Caco-2 (cell line): ENCODE measurements at regions not wholly inside any gene's neighbourhood (a gene's known extent, or its start where the extent isn't known, plus 50 kb on each side); places are given as distances from the start of the nearest gene placed in this dataset.

Experiments
- BruUV-seq: library from RNA; stranded (reverse); fragments of 400-500 nt; replicated peaks from 2 replicates; lab custom pipeline; 2021; lab: Mats Ljungman, UMichigan
- CTCF ChIA-PET: fragments of 300-600 bp; sonication (Branson Sonifier 250); formaldehyde crosslinking; loops from one replicate; lab custom pipeline; 2022; ENCODE audit warnings: antibody characterized with exemption; lab: Charles Lee
- POLR2A ChIA-PET: fragments of 300-600 bp; sonication (Branson Sonifier 250); formaldehyde crosslinking; loops from one replicate; lab custom pipeline; 2022; ENCODE audit warnings: antibody characterized with exemption; lab: Charles Lee
- DNase-seq, 2 experiments: peaks; one replicate each; pipeline versions ENCODE4 v3.0.0 to v3.0.0-alpha.2; 2020 to 2022
- H3K27me3 ChIP-seq: replicated peaks from 2 replicates; pipeline ENCODE4 v1.6.0; 2011; ENCODE audit warnings: low read length; ENCODE audit not compliant: control insufficient read depth, insufficient read depth
- H3K36me3 ChIP-seq: 2 replicates; pipeline ENCODE4 v1.5.1; 2011; ENCODE audit warnings: low read length; ENCODE audit not compliant: control insufficient read depth, insufficient read depth
- H3K4me1 ChIP-seq: fragments of 250-450 bp; sonication (Bioruptor Pico); 2 replicates; pipeline ENCODE4 v1.5.1; 2020; ENCODE audit warnings: mild to moderate bottlenecking
- H3K4me3 ChIP-seq: 2 replicates; pipeline ENCODE4 v1.5.1; 2011; ENCODE audit warnings: low read depth, mild to moderate bottlenecking, control low read depth, low read length
- H3K9me3 ChIP-seq: fragments of 250-450 bp; sonication (Bioruptor Pico); 2 replicates; pipeline ENCODE4 v1.5.1; 2020; ENCODE audit warnings: mild to moderate bottlenecking, moderate library complexity
- H3K27ac Mint-ChIP-seq: one replicate; pipeline ENCODE4 v1.8.0; 2022; ENCODE audit warnings: mixed read lengths; ENCODE audit not compliant: unreplicated experiment
- H3K27me3 Mint-ChIP-seq: one replicate; pipeline ENCODE4 v1.8.0; 2022; ENCODE audit warnings: mixed read lengths; ENCODE audit not compliant: insufficient read depth, unreplicated experiment
- H3K36me3 Mint-ChIP-seq: one replicate; pipeline ENCODE4 v1.8.0; 2022; ENCODE audit warnings: mild to moderate bottlenecking, mixed read lengths; ENCODE audit not compliant: insufficient read depth, unreplicated experiment
- H3K4me1 Mint-ChIP-seq: one replicate; pipeline ENCODE4 v1.8.0; 2022; ENCODE audit warnings: low read depth, mixed read lengths; ENCODE audit not compliant: unreplicated experiment
- H3K4me3 Mint-ChIP-seq: one replicate; pipeline ENCODE4 v1.8.0; 2022; ENCODE audit warnings: mild to moderate bottlenecking, moderate library complexity, mixed read lengths; ENCODE audit not compliant: unreplicated experiment
- H3K9me3 Mint-ChIP-seq: one replicate; pipeline ENCODE4 v1.8.0; 2022; ENCODE audit warnings: mixed read lengths; ENCODE audit not compliant: unreplicated experiment
- intact Hi-C: fragments of 100-400 bp; cut with micrococcal nuclease; formaldehyde crosslinking; loops from one replicate; pipeline ENCODE4 v1.10.0; 2022; ENCODE audit not compliant: unreplicated experiment
- TF ChIP-seq, protein P1 (sequence below), 2 experiments: fragments of 200-600 bp in 1 of 2; IDR thresholded peaks; 1 replicate in 1 of 2; 2 replicates in 1 of 2; pipeline versions ENCODE4 v1.5.1 to v1.8.0; 2011 to 2022; ENCODE audit warnings: antibody characterized with exemption in 1 of 2, control low read depth in 1 of 2, inconsistent platforms in 1 of 2, low read depth in 1 of 2, low read length in 1 of 2, mild to moderate bottlenecking in 1 of 2, moderate library complexity in 1 of 2; ENCODE audit not compliant: insufficient read depth in 1 of 2, severe bottlenecking in 1 of 2, unreplicated experiment in 1 of 2

DNA sequence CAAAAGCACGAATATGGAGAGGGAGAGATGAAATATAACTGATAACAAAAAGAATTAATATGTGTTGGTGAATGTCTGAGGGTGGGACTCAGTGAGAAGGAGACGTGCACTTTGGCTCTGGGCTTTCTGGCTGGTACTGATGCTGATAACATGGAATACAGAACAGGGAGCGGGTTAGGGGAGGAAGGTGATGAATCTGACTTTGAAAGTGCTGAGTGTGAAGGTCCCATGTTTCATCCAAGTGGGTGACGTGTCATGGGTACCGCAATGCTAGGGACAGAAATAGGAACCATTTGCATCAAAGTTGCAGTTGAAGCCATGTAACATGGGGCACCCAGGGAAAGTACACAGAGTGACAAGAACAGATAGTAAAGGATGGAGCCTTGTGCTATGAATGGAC lies 236.6 kb upstream of the MYO3A start:
- TF ChIP-seq, protein P1, sequence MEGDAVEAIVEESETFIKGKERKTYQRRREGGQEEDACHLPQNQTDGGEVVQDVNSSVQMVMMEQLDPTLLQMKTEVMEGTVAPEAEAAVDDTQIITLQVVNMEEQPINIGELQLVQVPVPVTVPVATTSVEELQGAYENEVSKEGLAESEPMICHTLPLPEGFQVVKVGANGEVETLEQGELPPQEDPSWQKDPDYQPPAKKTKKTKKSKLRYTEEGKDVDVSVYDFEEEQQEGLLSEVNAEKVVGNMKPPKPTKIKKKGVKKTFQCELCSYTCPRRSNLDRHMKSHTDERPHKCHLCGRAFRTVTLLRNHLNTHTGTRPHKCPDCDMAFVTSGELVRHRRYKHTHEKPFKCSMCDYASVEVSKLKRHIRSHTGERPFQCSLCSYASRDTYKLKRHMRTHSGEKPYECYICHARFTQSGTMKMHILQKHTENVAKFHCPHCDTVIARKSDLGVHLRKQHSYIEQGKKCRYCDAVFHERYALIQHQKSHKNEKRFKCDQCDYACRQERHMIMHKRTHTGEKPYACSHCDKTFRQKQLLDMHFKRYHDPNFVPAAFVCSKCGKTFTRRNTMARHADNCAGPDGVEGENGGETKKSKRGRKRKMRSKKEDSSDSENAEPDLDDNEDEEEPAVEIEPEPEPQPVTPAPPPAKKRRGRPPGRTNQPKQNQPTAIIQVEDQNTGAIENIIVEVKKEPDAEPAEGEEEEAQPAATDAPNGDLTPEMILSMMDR (IDR thresholded peaks at IDR 0.05; ENCODE audit: insufficient read depth in 1 of 2, low read depth in 1 of 2, low read length in 1 of 2, severe bottlenecking in 1 of 2, unreplicated experiment in 1 of 2): no peak
- peaks cover 9% of the 10 kb centered on the region for H3K27me3 Mint-ChIP-seq

DNA sequence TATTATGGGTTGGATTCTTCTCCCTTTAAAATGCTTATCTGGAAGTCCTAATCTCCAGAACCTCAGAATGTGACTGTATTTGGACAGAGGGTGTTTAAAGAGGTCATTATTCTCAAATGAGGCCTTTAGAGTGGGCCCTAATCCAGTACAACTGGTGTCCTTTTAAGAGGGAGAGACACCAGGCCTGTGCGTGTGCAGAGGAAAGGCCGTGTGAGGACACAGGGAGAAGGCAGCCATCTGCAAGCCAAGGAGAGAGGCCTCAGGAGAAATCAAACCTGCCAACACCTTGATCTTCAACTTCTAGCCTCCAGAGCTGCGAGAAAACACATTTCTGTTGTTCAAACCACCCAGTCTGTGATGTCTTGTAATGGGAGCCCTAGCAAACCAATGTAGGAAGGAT lies 235.4 kb upstream of the MYO3A start:
- CTCF ChIA-PET: no interaction called here
- Histone ChIP-seq H3K4me3 (no peak overlapping the region), H3K9me3 (no peaks in the 10 kb centered on the region), H3K36me3 (no peaks in the 10 kb centered on the region), H3K4me1 (peaks cover 2% of the 10 kb centered on the region), H3K27me3 (no peaks in the 10 kb centered on the region)
- Mint-ChIP-seq H3K4me3 (no peak overlapping the region), H3K36me3 (no peaks in the 10 kb centered on the region), H3K4me1 (no peaks in the 10 kb centered on the region), H3K9me3 (no peaks in the 10 kb centered on the region), H3K27ac (no peak overlapping the region), H3K27me3 (peaks cover 9% of the 10 kb centered on the region)
- POLR2A ChIA-PET: no interaction called here
- intact Hi-C loops: no loop called here
- TF ChIP-seq, protein P1 (IDR thresholded peaks at IDR 0.05; ENCODE audit: insufficient read depth in 1 of 2, low read depth in 1 of 2, low read length in 1 of 2, severe bottlenecking in 1 of 2, unreplicated experiment in 1 of 2): no peak
- no TSS peak for BruUV-seq
- DNase-seq: no peak

More for the DNA sequence above, 236.6 kb upstream of the MYO3A start:
- Histone ChIP-seq H3K4me1 (no peaks in the 10 kb centered on the region), H3K27me3 (no peaks in the 10 kb centered on the region), H3K4me3 (no peak overlapping the region), H3K9me3 (no peaks in the 10 kb centered on the region), H3K36me3 (no peaks in the 10 kb centered on the region)
- POLR2A ChIA-PET: no interaction called here
- intact Hi-C loops: no loop called here
- Mint-ChIP-seq H3K36me3 (no peaks in the 10 kb centered on the region), H3K27ac (no peak overlapping the region), H3K9me3 (no peaks in the 10 kb centered on the region), H3K4me3 (no peak overlapping the region), H3K4me1 (no peaks in the 10 kb centered on the region)
- CTCF ChIA-PET: no interaction called here
- BruUV-seq: no TSS peak
- DNase-seq: no peak

DNA sequence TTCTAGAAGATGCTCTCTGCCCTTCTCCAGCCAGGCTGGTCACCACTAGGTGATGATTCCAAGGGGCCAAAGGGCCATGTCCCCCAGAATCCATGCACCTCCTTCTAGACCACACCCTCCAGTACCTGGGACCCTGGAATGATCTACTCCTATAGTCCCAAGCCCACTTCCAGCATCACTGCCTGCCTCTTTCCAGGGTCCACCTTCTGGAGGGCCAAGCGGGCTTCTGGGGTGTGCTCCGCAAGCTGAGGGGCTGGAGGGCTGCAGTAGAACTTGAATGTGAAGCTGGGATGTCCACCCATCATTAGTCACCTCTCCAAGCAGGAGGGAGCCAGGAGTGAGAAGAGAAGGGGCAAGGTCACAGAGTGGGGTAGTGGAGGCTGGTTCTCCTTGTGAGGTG lies 234.4 kb upstream of the MYO3A start:
- intact Hi-C loops: no loop called here
- Mint-ChIP-seq H3K36me3 (no peaks in the 10 kb centered on the region), H3K4me3 (no peak overlapping the region), H3K27ac (no peak overlapping the region), H3K27me3 (peaks cover 9% of the 10 kb centered on the region), H3K9me3 (no peaks in the 10 kb centered on the region), H3K4me1 (peaks cover 7% of the 10 kb centered on the region)
- TF ChIP-seq, protein P1 (IDR thresholded peaks at IDR 0.05; ENCODE audit: insufficient read depth in 1 of 2, low read depth in 1 of 2, low read length in 1 of 2, severe bottlenecking in 1 of 2, unreplicated experiment in 1 of 2): no peak
- no peaks in the 10 kb centered on the region for H3K27me3 ChIP-seq
- no peak for DNase-seq
- no peak overlapping the region for H3K4me3 ChIP-seq
- H3K36me3 ChIP-seq: no peaks in the 10 kb centered on the region
- ChIA-PET POLR2A (no interaction called here), CTCF (no interaction called here)
- no TSS peak for BruUV-seq
- H3K4me1 ChIP-seq: peaks cover 12% of the 10 kb centered on the region
- H3K9me3 ChIP-seq: no peaks in the 10 kb centered on the region
